ENCODE measurements at regions not wholly inside any gene's neighbourhood (a gene's known extent, or its start where the extent isn't known, plus 50 kb on each side); places are given as distances from the start of the nearest gene placed in this dataset.

DNA sequence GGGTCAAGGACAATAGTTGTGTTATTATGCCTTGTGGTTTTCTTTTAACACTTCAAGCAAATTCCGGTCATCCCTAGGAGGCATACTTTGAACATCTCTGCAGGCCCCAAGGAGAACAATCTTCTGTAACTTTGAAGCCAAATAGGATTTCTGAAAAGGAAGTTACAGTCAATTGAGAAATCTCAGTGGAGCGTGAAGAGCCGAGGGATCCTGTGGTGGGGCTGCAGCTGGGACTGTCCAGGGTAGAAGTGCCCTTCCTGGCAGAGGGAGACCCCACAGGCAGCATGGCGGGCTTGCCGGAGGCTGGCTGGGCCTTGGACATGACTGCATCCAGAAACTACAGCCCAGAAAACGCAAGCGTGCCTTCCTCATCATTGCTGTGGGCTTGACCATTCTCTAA, 179.7 kb downstream of the PTPN20 start:
- TF ChIP-seq, protein P1, sequence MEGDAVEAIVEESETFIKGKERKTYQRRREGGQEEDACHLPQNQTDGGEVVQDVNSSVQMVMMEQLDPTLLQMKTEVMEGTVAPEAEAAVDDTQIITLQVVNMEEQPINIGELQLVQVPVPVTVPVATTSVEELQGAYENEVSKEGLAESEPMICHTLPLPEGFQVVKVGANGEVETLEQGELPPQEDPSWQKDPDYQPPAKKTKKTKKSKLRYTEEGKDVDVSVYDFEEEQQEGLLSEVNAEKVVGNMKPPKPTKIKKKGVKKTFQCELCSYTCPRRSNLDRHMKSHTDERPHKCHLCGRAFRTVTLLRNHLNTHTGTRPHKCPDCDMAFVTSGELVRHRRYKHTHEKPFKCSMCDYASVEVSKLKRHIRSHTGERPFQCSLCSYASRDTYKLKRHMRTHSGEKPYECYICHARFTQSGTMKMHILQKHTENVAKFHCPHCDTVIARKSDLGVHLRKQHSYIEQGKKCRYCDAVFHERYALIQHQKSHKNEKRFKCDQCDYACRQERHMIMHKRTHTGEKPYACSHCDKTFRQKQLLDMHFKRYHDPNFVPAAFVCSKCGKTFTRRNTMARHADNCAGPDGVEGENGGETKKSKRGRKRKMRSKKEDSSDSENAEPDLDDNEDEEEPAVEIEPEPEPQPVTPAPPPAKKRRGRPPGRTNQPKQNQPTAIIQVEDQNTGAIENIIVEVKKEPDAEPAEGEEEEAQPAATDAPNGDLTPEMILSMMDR (IDR thresholded peaks at IDR 0.05) = no peak
- TF ChIP-seq POLR2AphosphoS5 (IDR thresholded peaks at IDR 0.05) (no peak), POLR2A (IDR thresholded peaks at IDR 0.05) (no peak), EP300 (IDR thresholded peaks at IDR 0.05) (no peak)
